ENCODE measurements at regions not wholly inside any gene's neighbourhood (a gene's known extent, or its start where the extent isn't known, plus 50 kb on each side); places are given as distances from the start of the nearest gene placed in this dataset.
"Not testable (repeated sequence)": the region's sequence is repeated elsewhere in the genome, so short reads cannot be mapped to it uniquely, and the experiment has no call there.

GRCh38 chr13:31385540-31385939 lies 185.8 kb downstream of the B3GLCT start:
- DNase-seq (ENCODE audit: low read depth, low spot score), result no peak

GRCh38 chr13:31394506-31394905 lies 194.7 kb downstream of the B3GLCT start:
- DNase-seq (ENCODE audit: low read depth, low spot score), result no peak

- no peak for DNase-seq (ENCODE audit: low read depth, low spot score)
Measured at GRCh38 chr13:31395090-31395489, 195.3 kb downstream of the B3GLCT start.

GRCh38 chr13:31399690-31400089 lies 199.9 kb downstream of the B3GLCT start:
- no peak for DNase-seq (ENCODE audit: low read depth, low spot score)

GRCh38 chr13:31403711-31404110 lies 203.9 kb downstream of the B3GLCT start:
- not testable (repeated sequence) for DNase-seq (ENCODE audit: low read depth, low spot score)

- DNase-seq (ENCODE audit: low read depth, low spot score), result no peak
Measured at GRCh38 chr13:31408927-31409326, 209.2 kb downstream of the B3GLCT start.

- DNase-seq (ENCODE audit: low read depth, low spot score), result no peak
Measured at GRCh38 chr13:31409678-31410356, 210.0 kb downstream of the B3GLCT start.

GRCh38 chr13:31413516-31413915 lies 213.7 kb downstream of the B3GLCT start:
- no peak for DNase-seq (ENCODE audit: low read depth, low spot score)

- no peak for DNase-seq (ENCODE audit: low read depth, low spot score)
Measured at GRCh38 chr13:31416066-31416465, 216.3 kb downstream of the B3GLCT start.

- DNase-seq (ENCODE audit: low read depth, low spot score), result no peak
Measured at GRCh38 chr13:31418186-31418585, 218.4 kb downstream of the B3GLCT start.

- no peak for DNase-seq (ENCODE audit: low read depth, low spot score)
Measured at GRCh38 chr13:31421756-31422155, 222.0 kb downstream of the B3GLCT start.

- peak; percentile 57 for DNase-seq (ENCODE audit: low read depth, low spot score)
Measured at GRCh38 chr13:31424130-31424729, 224.5 kb downstream of the B3GLCT start.

- no peak for DNase-seq (ENCODE audit: low read depth, low spot score)
Measured at GRCh38 chr13:31426395-31426794, 226.6 kb downstream of the B3GLCT start.

- no peak for DNase-seq (ENCODE audit: low read depth, low spot score)
Measured at GRCh38 chr13:31427151-31428100, 227.7 kb downstream of the B3GLCT start.

GRCh38 chr13:31431722-31432137 lies 232.0 kb downstream of the B3GLCT start:
- DNase-seq (ENCODE audit: low read depth, low spot score), result no peak

GRCh38 chr13:31433207-31433606 lies 233.4 kb downstream of the B3GLCT start:
- DNase-seq (ENCODE audit: low read depth, low spot score), result no peak

GRCh38 chr13:31433746-31434145 lies 234.0 kb downstream of the B3GLCT start:
- no peak for DNase-seq (ENCODE audit: low read depth, low spot score)

GRCh38 chr13:31434613-31435012 lies 234.8 kb downstream of the B3GLCT start:
- DNase-seq (ENCODE audit: low read depth, low spot score), result no peak

- DNase-seq (ENCODE audit: low read depth, low spot score), result no peak
Measured at GRCh38 chr13:31435536-31435935, 235.8 kb downstream of the B3GLCT start.

- no peak for DNase-seq (ENCODE audit: low read depth, low spot score)
Measured at GRCh38 chr13:31436478-31436877, 236.7 kb downstream of the B3GLCT start.

- DNase-seq (ENCODE audit: low read depth, low spot score), result no peak
Measured at GRCh38 chr13:31437975-31438374, 238.2 kb downstream of the B3GLCT start.

GRCh38 chr13:31440132-31440531 lies 240.4 kb downstream of the B3GLCT start:
- DNase-seq (ENCODE audit: low read depth, low spot score), result no peak
